ENCODE measurements at regions not wholly inside any gene's neighbourhood (a gene's known extent, or its start where the extent isn't known, plus 50 kb on each side); places are given as distances from the start of the nearest gene placed in this dataset.

DNA sequence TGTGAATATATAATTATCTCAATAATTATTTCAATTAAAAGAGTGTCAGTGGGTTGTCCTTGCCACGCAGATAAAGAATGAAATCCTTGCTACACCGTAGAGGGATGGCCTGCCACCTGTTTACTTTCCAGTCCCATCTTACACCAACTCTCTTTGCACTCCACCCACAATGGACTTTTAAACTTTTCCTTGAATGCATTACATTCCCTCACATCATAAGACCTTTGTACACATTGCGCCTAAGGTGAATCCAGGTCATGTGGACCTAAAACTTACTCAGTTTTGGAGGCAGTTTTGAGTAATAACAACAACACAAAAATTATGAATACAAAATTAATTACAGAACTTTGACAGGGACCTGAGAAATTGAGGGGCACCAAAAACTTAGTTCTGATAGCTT lies 78.7 kb upstream of the PDE5A start (continued):
- TF ChIP-seq ZNF784 (CRISPR knock-in tag; IDR thresholded peaks at IDR 0.05; ENCODE audit: borderline replicate concordance): no peak
- TF ChIP-seq, protein P1, sequence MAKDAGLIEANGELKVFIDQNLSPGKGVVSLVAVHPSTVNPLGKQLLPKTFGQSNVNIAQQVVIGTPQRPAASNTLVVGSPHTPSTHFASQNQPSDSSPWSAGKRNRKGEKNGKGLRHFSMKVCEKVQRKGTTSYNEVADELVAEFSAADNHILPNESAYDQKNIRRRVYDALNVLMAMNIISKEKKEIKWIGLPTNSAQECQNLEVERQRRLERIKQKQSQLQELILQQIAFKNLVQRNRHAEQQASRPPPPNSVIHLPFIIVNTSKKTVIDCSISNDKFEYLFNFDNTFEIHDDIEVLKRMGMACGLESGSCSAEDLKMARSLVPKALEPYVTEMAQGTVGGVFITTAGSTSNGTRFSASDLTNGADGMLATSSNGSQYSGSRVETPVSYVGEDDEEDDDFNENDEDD (CRISPR knock-in tag; IDR thresholded peaks at IDR 0.05; ENCODE audit: borderline replicate concordance): no peak
- no peak for TF ChIP-seq NR1H2 (CRISPR knock-in tag; IDR thresholded peaks at IDR 0.05; ENCODE audit: borderline replicate concordance, low read depth)
- no peak for TF ChIP-seq SAFB2 (CRISPR knock-in tag; IDR thresholded peaks at IDR 0.05; ENCODE audit: borderline replicate concordance, low read depth)
- peak; percentile 72; the same call in 1 of the 2 replicates for TF ChIP-seq NFKBIZ (CRISPR knock-in tag; IDR thresholded peaks at IDR 0.05)
- TF ChIP-seq AFF4 (CRISPR knock-in tag; IDR thresholded peaks at IDR 0.05): no peak
- no peak for TF ChIP-seq NFYC (CRISPR knock-in tag; IDR thresholded peaks at IDR 0.05)
- TF ChIP-seq RXRA (CRISPR knock-in tag; IDR thresholded peaks at IDR 0.05): peak; percentile 90; the same call in 1 of the 2 replicates
- TF ChIP-seq ZNF572 (CRISPR knock-in tag; IDR thresholded peaks at IDR 0.05): no peak
- TF ChIP-seq ZNF567 (CRISPR knock-in tag; IDR thresholded peaks at IDR 0.05; ENCODE audit: borderline replicate concordance): no peak
- no peak for TF ChIP-seq ZBTB39 (CRISPR knock-in tag; IDR thresholded peaks at IDR 0.05)
- TF ChIP-seq RAD21 (CRISPR knock-in tag; IDR thresholded peaks at IDR 0.05): no peak
- TF ChIP-seq, protein P2, sequence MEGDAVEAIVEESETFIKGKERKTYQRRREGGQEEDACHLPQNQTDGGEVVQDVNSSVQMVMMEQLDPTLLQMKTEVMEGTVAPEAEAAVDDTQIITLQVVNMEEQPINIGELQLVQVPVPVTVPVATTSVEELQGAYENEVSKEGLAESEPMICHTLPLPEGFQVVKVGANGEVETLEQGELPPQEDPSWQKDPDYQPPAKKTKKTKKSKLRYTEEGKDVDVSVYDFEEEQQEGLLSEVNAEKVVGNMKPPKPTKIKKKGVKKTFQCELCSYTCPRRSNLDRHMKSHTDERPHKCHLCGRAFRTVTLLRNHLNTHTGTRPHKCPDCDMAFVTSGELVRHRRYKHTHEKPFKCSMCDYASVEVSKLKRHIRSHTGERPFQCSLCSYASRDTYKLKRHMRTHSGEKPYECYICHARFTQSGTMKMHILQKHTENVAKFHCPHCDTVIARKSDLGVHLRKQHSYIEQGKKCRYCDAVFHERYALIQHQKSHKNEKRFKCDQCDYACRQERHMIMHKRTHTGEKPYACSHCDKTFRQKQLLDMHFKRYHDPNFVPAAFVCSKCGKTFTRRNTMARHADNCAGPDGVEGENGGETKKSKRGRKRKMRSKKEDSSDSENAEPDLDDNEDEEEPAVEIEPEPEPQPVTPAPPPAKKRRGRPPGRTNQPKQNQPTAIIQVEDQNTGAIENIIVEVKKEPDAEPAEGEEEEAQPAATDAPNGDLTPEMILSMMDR (CRISPR knock-in tag; IDR thresholded peaks at IDR 0.05): no peak
- no peak for TF ChIP-seq MAFG (CRISPR knock-in tag; IDR thresholded peaks at IDR 0.05)
- no peak for TF ChIP-seq TCF7L2 (IDR thresholded peaks at IDR 0.05; ENCODE audit: low read depth, low read length)
- no peak for TF ChIP-seq ZNF496 (CRISPR knock-in tag; IDR thresholded peaks at IDR 0.05; ENCODE audit: insufficient replicate concordance)
